ENCODE measurements at regions not wholly inside any gene's neighbourhood (a gene's known extent, or its start where the extent isn't known, plus 50 kb on each side); places are given as distances from the start of the nearest gene placed in this dataset.

DNA sequence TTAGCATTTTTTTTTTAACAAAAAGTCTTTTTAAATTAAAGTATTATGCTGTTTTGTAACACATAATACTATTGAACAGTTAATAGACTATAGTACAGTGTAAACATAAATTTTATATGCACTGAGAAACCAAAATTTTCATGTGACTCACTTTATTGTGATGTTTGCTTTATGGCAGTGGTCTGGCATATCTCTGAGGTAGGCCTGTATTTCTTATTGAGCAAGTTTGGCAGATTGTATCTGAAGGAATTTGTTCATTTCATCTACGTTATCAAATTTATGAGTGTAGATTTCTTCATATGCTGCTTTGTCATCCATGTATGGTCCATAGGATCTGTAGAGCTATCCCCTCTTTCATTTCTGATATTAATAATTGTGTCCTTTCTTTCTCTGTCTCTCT lies 78.8 kb upstream of the PDE3A start:
- no peak for DNase-seq

- DNase-seq, result no peak
Measured at GRCh38 chr12:20300457-20300856, 67.9 kb upstream of the PDE3A start.

GRCh38 chr12:20305470-20305869 lies 62.9 kb upstream of the PDE3A start:
- no peak for DNase-seq

DNA sequence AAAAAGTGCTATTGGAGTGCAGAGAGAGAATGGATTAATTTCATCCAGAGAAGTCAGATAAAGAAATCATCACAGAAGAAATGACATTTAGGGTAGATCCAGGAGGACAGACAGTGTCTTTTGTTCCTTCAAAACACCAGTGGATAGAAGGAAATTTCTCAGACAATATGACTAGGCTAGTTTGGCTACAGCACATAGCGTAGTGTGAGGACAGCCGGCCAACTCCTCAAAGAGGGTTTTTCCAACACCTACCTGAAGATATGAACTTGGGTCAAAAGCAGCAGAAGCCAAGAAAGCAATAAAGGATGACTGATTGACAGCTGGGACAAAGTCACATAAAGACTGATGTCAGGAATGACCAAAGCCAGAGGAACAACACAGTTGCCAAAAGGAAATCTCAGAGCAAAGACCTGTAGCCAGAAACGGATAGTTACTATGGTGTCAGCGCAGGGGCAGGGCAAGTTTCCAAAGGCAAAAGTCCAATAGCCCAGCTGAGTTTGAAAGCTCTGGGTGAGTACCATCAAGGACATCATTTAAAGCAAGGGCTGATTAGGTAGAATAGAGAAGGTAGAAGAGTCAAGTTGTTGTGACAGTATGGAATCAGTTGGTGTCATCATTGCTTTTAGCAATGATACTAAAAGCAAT lies 58.7 kb upstream of the PDE3A start:
- no peak for DNase-seq

- no peak for DNase-seq
Measured at GRCh38 chr12:20314328-20314727, 54.0 kb upstream of the PDE3A start.

- no peak for DNase-seq
Measured at GRCh38 chr12:20317554-20317953, 50.8 kb upstream of the PDE3A start.

Measured in NCI-H748 treated with DMSO at 0.1 percent for 48 hours (cell line).